Activated CD8-positive, alpha-beta memory T cell treated with anti-CD3 and anti-CD28 coated beads, Interleukin-2, amount 50 U/mL, for 4 hours (primary cell): ENCODE measurements at regions not wholly inside any gene's neighbourhood (a gene's known extent, or its start where the extent isn't known, plus 50 kb on each side); places are given as distances from the start of the nearest gene placed in this dataset.
A peak's percentile ranks its signal among the peaks of the same experiment; 100 is the strongest.

Experiments used
- DNase-seq: peaks from one replicate; pipeline ENCODE4 v3.0.0-alpha.2; 2020

- DNase-seq = no peak
These were observed 92.8 kb downstream of the HNRNPLL start for GRCh38 chr2:38509947-38510326.

- no peak for DNase-seq
These were observed 93.3 kb downstream of the HNRNPLL start for GRCh38 chr2:38509314-38509946.

GRCh38 chr2:38508311-38509039 is 94.3 kb downstream of the HNRNPLL start:
- DNase-seq = peak; percentile 78

- no peak for DNase-seq
These were observed 95.0 kb downstream of the HNRNPLL start for GRCh38 chr2:38507712-38508111.

GRCh38 chr2:38505779-38506178 is 96.9 kb downstream of the HNRNPLL start:
- no peak for DNase-seq

GRCh38 chr2:38504169-38504568 is 98.6 kb downstream of the HNRNPLL start:
- DNase-seq = no peak

- DNase-seq = no peak
These were observed 100.6 kb downstream of the HNRNPLL start for GRCh38 chr2:38502107-38502506.

GRCh38 chr2:38500283-38500634 is 102.5 kb downstream of the HNRNPLL start:
- DNase-seq = no peak

- DNase-seq = no peak
These were observed 103.0 kb downstream of the HNRNPLL start for GRCh38 chr2:38499548-38500282.

GRCh38 chr2:38498045-38498481 is 104.7 kb downstream of the HNRNPLL start:
- no peak for DNase-seq

GRCh38 chr2:38497670-38498037 is 105.1 kb downstream of the HNRNPLL start:
- no peak for DNase-seq

- no peak for DNase-seq
These were observed 105.6 kb downstream of the HNRNPLL start for GRCh38 chr2:38496927-38497669.

GRCh38 chr2:38495880-38496279 is 106.8 kb downstream of the HNRNPLL start:
- no peak for DNase-seq

- no peak for DNase-seq
These were observed 108.3 kb downstream of the HNRNPLL start for GRCh38 chr2:38494394-38494793.

GRCh38 chr2:38492042-38492615 is 110.6 kb downstream of the HNRNPLL start:
- no peak for DNase-seq

- no peak for DNase-seq
These were observed 111.3 kb downstream of the HNRNPLL start for GRCh38 chr2:38491436-38491835.

- no peak for DNase-seq
These were observed 112.8 kb upstream of the ATL2 start for GRCh38 chr2:38489846-38490245.

- DNase-seq = no peak
These were observed 110.8 kb upstream of the ATL2 start for GRCh38 chr2:38487852-38488251.

- DNase-seq = no peak
These were observed 109.3 kb upstream of the ATL2 start for GRCh38 chr2:38486213-38487026.

GRCh38 chr2:38485734-38486133 is 108.7 kb upstream of the ATL2 start:
- DNase-seq = no peak

- DNase-seq = no peak
These were observed 107.9 kb upstream of the ATL2 start for GRCh38 chr2:38484957-38485356.
